GM18520 (cell line): ENCODE measurements at regions not wholly inside any gene's neighbourhood (a gene's known extent, or its start where the extent isn't known, plus 50 kb on each side); places are given as distances from the start of the nearest gene placed in this dataset.

Experiments
- ATAC-seq: cut with Tn5 transposase; IDR thresholded peaks from one replicate; pipeline ENCODE4 v1.9.1; 2021; ENCODE audit not compliant: unreplicated experiment

GRCh38 chr16:85385463-85386331, 227.4 kb upstream of the GSE1 start:
- ATAC-seq = no peak

- ATAC-seq = no peak
These were observed 226.5 kb upstream of the GSE1 start for GRCh38 chr16:85386467-85387170.

GRCh38 chr16:85387171-85387507, 226.0 kb upstream of the GSE1 start:
- no peak for ATAC-seq

DNA sequence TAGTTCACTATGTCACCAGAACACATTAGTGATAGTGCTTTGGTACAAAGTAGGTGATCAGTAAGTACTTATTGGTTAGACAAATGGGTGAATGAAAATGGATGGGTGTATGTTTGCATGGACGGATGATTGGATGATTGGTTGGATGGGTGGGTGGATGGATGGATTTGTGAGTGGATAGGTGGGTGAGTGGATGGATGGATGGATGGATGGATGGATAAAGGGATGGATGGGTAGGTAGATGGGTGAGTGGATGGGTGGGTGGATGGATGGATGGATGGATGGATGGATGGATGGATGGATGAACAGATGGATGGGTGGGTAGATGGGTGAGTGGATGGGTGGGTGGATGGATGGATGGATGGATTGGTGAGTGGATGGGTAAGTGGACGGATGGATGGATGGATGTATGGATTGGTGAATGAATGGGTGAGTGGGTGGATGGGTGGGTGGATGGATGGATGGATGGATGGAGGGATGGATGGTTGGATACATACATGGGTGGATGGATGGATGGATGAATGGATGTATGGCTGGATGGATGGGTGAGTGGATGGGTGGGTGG, 225.3 kb upstream of the GSE1 start:
- ATAC-seq = no peak

GRCh38 chr16:85389679-85390470, 223.2 kb upstream of the GSE1 start:
- ATAC-seq = no peak

DNA sequence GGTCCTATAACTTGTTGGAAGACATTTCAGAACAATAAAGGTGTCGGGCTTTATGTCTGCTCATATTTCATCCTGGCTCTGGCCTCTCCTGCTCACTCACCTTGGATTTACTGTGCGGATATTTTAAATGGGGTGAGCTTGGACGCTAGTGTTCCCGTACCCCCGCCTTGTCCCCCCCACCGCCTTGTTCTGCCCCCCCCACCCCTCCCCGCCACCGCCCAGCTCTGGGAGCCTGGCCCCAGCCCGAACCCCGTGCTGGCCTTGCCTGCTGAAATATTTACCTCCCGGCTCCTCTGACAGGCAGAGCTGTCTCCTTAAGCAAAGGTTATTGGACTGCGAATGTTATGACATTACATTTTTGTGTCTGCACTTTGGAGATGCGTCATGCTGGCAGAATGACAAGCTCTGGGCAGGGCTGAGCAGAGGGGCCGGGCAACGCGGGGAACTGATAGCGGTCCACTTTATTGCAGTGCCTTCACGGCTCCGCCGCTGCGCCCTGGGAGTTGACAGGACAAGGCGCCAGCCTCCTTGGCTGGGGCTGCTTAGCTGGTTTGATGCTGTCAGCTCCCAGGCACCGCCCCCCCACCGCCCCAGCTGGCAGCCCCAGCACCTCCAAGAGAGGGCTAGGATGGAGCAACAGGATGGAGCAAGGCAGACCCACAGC, 222.5 kb upstream of the GSE1 start:
- ATAC-seq = no peak

GRCh38 chr16:85391175-85391707, 221.9 kb upstream of the GSE1 start:
- no peak for ATAC-seq

- no peak for ATAC-seq
These were observed 221.1 kb upstream of the GSE1 start for GRCh38 chr16:85391769-85392583.

- ATAC-seq = no peak
These were observed 220.1 kb upstream of the GSE1 start for GRCh38 chr16:85392756-85393673.

DNA sequence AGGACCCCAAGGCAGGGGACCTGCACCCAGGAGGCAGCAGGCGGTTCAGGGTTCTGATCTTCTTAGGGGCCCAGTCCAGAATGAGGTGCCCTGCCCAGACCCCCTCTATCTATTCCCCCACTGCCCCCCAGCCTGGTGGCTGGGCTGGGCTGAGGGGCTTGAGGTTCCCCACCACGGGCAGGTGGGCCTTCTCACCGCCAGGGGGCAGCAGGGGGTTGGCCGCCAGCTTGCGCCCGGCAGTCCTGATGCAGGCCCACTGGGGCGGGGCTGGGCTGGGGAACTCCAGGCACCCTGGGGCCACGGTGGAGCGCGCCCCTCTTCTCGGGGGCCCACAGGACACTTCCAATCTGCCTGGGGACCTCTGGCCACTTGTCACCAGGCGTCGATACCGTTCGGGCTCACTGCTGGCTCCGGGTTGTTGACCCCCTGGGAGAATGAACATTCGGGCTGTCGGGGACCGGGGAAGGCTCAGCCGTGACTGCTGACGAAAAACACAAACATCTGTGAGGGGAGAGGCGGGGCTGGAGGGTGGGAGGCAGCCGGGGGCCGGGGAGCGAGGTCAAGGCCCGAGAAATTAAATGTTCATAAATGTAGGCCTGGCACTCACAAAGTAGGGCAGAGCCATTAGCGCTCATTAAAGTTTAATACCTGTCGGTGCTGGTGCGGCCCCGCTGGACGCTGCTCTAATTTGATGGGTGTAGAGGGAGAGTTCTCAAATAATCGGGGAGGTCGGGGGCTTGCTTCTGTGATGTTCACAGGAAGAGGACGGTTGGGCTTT, 219.3 kb upstream of the GSE1 start:
- no peak for ATAC-seq

GRCh38 chr16:85394456-85395206, 218.5 kb upstream of the GSE1 start:
- ATAC-seq = no peak

DNA sequence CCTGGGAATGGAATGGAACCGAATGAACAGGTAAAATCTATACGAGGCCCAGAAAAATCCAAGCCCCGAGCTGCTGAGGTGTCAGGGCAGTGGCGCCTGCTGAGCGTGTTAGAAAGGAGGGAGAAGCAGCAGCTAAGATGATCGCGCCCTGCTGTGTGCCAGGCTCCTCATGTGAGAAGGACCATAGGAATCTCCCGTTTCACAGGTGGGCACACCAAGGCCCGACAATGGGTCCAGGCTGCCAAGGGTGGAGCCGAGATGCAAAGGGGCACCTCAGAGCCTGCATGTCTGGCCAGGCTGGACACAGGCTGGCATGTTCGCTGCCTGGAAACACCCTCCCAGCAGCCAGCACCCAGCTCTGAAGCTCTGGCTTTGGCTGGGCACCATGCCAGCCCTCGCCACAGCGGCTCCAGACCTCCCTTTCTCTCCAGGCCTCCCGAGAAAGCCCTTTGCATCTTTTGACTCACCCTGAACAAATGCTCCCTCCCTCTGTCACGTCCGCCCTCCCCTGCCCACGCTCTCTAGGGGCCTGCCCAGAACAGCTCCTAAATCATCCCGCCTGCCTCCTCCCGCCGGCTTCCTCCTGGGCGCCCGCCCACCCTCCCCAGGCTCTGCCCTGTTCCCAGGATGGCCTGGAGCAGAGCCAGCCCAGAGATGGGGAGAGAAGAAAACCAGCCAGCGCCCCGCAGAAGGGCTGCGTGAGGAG, 217.8 kb upstream of the GSE1 start:
- ATAC-seq = no peak

- ATAC-seq = no peak
These were observed 216.9 kb upstream of the GSE1 start for GRCh38 chr16:85395913-85396878.

- ATAC-seq = no peak
These were observed 215.9 kb upstream of the GSE1 start for GRCh38 chr16:85396879-85397871.
